GM21528 (cell line): ENCODE measurements at regions not wholly inside any gene's neighbourhood (a gene's known extent, or its start where the extent isn't known, plus 50 kb on each side); places are given as distances from the start of the nearest gene placed in this dataset.
"Not testable (repeated sequence)": the region's sequence is repeated elsewhere in the genome, so short reads cannot be mapped to it uniquely, and the experiment has no call there.

Experiments used
- ATAC-seq: cut with Tn5 transposase; IDR thresholded peaks from one replicate; pipeline ENCODE4 v1.9.1; 2021; ENCODE audit warnings: mild to moderate bottlenecking, moderate library complexity; ENCODE audit not compliant: unreplicated experiment, low FRiP score

DNA sequence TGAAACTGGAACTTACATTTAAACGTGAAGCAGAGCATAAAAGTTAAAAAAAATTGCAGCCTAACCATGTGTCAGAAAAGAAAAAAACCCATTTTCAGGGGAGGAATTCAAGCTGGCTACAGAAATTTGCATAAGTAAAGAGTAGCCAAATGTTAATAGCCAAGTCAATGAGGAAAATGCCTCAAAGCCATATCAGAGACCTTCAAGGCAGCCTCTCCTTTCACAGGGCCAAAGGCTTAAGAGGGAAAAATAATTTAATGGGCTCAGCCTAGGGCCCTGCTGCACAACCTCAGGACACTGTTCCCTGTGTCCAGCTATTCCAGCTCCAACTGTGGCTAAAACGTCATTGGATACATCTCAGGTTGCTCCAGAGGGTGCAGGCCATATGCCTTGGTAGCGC lies 749.5 kb downstream of the FLRT2 start:
- no peak for ATAC-seq

GRCh38 chr14:86257973-86258372 lies 728.0 kb downstream of the FLRT2 start:
- ATAC-seq, result no peak

GRCh38 chr14:86243158-86243557 lies 713.2 kb downstream of the FLRT2 start:
- ATAC-seq, result no peak

DNA sequence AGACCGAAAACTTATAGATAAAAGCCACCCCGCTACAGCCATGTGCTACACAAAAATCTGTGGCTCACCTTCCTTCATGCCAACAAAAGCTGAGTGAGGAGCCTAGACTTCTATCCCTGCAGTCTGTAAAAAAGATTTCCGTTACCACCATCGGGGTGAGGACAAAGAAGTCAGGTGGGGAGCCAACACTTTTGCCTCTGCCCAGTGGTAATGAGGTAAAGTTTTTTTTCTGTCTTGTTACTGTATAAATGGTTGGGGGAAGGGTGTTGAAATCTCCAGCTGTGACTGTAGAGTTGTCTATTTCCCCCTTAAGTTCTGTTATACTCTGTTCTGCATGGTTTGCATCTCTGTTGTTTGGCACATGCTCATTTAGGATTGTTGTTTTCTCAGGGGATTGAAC lies 707.8 kb downstream of the FLRT2 start:
- no peak for ATAC-seq

- no peak for ATAC-seq
Observed at GRCh38 chr14:86221755-86222154, 691.8 kb downstream of the FLRT2 start.

DNA sequence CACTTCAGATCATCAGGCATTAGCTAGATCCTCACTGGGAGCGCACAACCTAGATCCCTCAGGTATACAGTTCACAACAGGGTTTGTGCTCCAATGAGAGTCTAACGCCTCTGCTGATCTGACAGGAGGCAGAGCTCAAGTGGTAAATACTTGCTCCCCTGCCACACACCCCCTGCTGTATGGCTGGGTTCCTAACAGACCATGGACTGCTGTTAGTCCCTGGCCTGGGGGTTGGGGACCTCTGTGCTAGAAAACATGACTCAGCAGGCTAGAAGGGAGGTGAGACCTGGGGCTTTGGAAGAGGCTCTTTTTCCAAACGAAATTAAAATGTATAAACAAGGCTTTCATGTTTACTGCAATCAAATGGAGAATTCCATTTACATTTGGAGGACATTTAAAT lies 691.1 kb downstream of the FLRT2 start:
- no peak for ATAC-seq

GRCh38 chr14:86217523-86217922 lies 687.6 kb downstream of the FLRT2 start:
- no peak for ATAC-seq

DNA sequence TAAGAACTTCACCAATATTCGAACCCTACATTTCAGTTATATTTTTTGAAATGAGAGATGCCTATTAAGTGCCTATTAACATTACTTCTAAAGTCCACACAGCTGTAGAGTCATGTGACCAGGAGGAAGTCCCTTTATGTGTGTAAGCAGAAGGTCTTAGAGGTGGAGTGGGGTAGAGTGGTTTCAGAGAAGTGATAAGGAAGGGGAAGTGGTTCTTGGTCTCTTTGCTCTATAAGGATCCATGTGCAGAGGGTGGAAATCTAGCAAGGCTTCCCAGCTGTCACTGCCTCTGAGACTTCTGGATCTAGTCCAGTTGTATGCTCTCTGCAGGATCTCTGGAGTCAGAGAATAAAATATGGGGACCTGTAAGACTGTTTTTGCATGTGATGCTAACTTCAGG lies 673.9 kb downstream of the FLRT2 start:
- no peak for ATAC-seq

- ATAC-seq, result no peak
Observed at GRCh38 chr14:86196471-86196870, 666.5 kb downstream of the FLRT2 start.

DNA sequence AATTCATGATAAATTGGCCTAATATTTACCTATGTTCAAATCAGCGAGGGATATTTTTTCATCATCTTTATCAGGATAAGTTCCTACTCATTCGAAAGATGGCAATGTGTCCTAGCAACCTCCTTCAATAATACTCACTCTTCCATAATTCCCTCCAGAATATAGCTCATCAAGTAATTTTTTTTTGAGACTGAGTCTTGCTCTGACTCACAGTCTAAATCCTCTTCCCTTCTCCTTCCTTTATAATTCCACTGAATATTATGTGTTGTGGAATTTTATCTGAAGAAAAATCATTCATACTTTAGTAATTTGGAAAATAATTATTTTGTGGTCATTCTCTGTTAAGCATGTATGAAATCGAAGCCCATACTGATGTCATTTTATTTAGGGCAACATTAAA lies 663.8 kb downstream of the FLRT2 start:
- ATAC-seq, result no peak

- ATAC-seq, result no peak
Observed at GRCh38 chr14:86179980-86180379, 650.0 kb downstream of the FLRT2 start.

DNA sequence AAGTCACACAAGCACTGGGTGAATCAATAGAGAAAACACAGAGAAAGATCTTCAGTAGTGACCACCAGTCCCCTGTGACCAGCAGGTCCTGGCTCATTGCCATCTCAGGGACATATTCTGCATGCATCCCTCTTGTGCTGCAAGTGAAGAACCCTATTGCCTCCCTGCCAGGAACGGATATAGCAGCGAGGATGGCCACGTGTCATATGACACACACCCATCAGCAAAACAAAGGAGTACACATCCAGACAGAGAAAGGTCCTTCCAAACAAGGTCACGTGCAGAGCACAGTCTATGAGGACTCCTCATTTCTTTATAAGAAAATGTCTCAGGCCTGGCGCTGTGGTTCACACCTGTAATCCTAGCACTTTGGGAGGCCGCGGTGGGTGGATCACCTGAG lies 638.4 kb downstream of the FLRT2 start:
- ATAC-seq, result no peak

GRCh38 chr14:86166541-86166940 lies 636.6 kb downstream of the FLRT2 start:
- ATAC-seq, result no peak

- no peak for ATAC-seq
Observed at GRCh38 chr14:86153480-86153879, 623.5 kb downstream of the FLRT2 start.

DNA sequence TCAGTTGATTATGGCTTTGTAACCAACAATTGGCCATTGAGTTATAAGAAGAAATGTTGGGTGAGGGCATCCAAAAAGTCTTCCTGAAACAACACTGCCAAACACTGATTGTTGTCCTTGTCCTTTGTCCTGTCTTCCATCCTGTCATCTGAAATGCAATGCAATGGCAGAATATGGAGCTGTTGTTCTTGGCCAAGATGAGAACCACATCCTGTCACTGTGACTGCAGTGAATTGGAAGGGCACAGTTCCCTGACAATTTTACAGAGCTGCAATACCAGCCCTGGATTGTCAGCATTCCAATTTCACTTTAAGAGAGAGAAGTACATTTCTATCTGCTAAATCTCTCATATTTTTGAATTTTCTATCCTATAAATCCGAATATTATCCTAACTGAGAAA lies 613.3 kb downstream of the FLRT2 start:
- ATAC-seq, result no peak

DNA sequence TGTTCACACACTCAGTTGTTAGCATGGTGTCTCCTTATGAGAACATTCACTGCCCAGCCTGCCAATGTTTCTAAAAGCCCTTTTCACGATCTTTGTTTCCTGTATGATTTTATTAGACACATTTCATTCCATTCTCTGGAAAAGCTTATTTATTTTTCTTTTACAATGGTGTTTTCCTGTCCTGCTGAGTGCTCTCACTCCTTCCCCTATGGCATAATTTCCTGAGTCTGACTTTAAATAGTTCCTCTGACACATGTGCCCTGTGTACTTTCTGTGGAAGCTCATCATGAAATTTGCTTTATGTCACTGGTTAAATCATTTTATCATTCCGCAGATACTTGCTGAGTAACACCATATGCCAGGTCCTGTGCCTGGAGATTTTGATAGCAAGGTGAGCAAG lies 612.0 kb downstream of the FLRT2 start:
- no peak for ATAC-seq

DNA sequence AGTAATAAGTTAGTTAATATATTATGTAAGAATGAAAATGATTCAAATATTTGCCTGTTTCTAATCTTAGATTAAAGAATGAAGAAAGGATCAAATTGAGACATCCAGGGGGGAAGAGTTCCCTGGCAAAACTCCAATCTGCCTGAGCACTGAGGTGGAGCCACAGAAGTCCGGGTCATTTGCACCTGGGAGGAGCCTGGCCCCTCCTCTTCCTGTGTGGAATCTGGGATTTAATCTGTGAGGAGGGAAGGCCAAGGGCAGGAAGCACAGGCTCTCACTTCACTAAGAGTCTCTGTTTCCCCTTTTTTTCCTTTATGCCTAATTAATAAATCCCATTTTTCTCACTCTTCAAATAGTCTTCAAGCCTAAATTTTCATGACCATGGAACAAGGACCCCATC lies 599.5 kb downstream of the FLRT2 start:
- ATAC-seq, result no peak

- ATAC-seq, result no peak
Observed at GRCh38 chr14:86124328-86124727, 594.4 kb downstream of the FLRT2 start.

DNA sequence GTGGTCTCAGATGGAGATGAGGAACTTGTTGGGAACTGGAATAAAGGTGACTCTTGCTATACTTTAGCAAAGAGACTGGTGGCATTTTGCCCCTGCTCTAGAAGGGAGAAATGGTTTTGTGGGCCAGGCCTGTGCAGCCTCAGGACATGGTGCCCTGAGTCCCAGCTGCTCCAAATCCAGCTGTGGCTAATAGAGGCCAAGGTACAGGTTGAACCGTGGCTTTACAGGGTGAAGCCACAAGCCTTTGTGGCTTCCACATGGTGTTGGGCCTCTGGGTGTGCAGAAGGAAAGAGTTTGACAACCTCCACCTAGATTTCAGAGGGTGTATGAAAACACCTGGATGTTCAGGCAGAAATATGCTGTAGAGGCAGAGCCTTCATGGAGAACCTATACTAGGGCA lies 586.0 kb downstream of the FLRT2 start:
- ATAC-seq, result no peak

DNA sequence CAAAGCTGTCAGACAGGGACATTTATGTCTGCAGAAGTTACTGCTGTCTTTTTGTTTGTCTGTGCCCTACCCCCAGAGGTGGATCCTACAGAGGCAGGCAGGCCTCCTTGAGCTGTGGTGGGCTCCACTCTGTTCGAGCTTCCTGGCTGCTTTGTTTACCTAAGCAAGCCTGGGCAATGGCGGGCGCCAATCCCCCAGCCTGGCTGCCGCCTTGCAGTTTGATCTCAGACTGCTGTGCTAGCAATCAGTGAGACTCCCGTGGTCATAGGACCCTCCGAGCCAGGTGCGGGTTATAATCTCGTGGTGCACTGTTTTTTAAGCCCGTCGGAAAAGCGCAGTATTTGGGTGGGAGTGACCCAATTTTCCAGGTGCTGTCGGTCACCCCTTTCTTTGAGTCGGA lies 580.9 kb downstream of the FLRT2 start:
- ATAC-seq, result not testable (repeated sequence)

- no peak for ATAC-seq
Observed at GRCh38 chr14:86104691-86105265, 574.8 kb downstream of the FLRT2 start.

DNA sequence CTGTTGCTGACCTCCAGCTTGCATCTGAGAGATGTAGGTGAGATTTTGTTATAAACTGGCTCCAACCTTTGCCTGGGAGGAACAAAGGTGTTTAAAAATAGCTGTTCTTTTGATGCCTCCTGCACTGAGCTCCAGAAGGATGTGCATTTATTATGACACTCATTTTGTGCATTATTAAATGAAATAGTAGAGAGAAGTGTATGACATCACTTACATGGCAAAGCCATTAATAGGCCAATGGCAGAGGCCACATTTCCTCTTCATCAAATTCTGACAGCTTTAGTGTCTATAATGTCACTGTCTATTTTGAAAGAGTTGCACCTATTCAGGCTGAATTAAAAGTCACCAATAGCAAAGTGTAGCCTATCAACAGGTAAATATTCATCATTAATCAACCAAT lies 564.6 kb downstream of the FLRT2 start:
- no peak for ATAC-seq

DNA sequence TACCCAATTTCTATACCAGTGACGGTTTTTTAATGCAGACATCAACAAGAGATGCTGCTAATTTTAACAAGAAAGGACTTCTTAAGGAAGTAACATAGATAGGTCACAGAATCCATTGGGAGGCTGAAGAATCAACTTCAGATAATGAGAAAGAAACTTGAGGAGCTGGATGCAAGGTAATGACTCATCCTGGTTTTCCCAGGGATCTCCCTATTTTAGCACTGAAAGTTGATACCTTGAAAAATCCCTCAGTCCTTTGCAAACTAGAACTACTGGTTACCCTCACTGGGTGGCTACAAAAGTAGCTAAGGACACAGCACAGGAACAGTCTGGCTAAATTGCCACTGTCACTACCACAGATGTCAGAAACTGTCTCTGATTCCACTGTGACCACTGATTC lies 561.9 kb downstream of the FLRT2 start:
- no peak for ATAC-seq
